Right renal pelvis (tissue), 4 donors: ENCODE measurements at regions not wholly inside any gene's neighbourhood (a gene's known extent, or its start where the extent isn't known, plus 50 kb on each side); places are given as distances from the start of the nearest gene placed in this dataset.

ENCODE experiments used
- DNase-seq, 4 donors: peaks; one replicate each; pipeline ENCODE4 v3.0.0-alpha.2; 2013; ENCODE audit warnings: low read depth in 4 of 4, low spot score in 3 of 4, missing footprints in 1 of 4

DNA sequence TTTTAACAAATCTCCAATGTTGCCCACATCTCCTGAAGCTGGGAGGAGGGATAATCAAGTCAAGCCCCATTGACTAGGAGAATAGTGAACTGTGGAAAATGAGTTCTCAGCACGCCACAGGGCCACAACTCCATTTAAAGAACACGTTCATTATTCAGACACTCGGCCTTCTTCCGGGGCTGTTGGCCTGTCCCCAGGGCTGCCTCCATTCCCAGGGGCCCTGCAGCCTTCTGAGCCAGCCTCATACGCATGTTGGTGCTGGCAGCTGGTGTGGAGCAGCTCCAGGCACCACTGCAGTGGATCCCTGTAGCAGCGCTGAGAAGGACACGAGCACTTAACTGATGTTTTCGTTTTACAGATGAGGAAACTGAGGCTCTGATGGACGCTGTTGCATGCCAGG is 87.5 kb upstream of the RCN1 start:
- no peak for DNase-seq

DNA sequence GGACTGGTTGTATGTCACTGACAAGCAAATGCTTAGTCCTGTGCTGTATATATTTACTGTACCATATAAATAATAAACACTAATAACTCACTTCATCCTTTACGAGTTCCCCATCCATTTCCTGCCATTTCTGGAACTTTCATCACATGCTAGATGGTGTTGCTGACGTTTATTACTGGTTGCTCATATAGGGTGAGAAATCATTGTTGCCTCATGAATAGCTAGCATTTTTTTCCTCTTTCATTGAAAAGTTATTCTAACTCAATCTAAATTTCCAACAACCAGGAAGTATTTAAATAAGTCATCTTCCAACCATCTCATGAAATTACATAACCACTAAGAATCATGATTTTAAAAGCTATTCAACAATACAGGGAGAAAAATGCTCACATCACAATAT is 88.6 kb upstream of the RCN1 start:
- DNase-seq = no peak

DNA sequence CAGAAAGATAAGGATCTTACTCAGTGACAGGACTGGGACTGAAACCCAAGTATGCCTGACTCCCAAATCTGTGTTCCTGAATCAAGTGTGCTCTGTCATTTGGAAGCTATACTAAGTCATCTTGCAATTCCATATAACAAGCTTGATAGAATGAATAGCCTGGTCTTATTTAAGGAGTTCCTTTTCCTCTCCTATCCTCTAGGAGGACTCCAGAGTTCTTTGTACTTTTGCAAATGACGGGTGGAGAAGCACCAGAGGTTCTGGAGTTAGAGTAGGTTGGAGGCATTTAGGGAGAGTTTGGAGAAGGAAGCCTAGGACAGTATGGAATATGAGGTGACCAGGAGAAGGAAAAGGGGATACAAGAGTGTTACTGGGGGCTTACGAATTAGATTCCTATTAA is 92.9 kb upstream of the RCN1 start:
- DNase-seq = no peak

DNA sequence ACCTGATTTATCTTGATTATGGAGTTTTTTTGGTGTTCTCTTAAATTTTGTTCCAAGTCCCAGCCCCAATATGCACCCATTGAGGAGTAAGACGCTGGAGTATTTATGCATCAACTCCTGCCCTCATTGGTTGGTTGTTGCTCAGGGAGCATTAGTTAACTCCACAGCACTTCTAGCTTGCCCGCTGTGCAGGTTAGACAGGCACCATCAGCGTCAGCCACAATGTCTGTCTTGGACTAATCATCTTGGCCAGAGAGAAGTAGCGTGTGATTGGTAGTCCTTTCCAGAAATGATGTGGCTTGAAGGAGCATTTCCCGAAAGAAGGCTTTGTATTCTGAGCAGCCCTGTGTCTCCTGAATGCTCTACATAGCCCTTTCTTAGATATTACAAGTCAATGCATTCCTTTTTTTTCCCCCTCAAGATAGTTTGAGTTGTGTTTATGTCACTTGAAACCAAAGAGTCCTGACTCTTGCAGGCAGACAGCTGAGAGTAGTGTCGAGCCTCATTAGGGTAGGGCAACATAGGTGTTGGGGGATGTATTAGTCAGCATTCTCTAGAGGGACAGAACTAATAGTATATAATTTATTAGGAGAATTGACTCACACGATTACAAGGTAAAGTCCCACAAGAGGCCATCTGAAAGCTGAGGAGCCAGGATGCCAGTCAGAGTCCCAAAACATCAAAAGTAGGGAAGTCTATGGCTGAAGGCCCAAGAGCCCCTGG is 94.6 kb upstream of the RCN1 start:
- DNase-seq = no peak

DNA sequence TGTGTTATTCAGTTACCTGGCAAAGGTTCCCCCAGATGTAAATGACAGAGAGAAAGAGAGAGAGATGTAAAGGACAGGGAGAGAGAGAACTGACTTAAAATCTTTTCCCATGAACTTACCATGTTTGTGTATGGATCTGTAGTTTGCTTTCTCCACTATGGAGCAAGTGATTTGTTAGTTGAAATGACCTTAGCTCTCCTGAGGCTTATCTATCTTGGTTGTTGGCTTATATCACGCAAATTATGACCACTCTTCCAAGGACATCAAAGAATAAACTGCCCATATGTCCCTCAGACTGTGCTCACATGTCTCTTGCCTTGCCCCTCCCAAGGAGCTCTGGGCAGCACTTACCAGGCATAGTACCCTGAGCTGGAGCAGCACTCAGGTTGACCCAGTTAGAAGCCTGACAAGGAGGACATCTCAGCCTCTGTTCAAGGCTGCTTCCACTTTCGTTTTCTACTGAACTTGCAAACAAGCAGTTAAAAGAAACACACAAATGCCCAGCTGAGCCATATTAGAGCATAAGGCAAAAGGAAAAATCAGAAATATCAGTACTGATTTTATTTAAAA is 95.3 kb upstream of the RCN1 start:
- DNase-seq = no peak

DNA sequence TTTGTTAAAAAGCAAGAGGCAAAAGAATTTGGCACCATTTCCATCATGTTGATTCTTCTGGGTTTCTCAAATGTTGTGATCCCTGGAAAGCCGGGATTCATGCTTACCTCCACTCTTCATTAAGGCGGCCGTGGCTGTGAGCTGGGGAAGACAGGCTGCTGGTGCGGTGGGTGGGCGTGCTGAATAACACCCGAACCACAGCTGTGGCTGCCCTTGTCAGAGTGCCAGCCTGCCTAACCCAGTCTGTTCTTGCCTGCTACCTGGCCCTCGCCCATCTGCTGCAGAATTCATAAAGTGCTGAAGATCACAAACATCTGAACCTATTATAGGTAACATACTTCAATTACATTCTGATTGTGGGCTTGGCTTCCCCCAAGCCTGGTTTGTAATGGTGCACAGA is 95.8 kb upstream of the RCN1 start:
- no peak for DNase-seq

DNA sequence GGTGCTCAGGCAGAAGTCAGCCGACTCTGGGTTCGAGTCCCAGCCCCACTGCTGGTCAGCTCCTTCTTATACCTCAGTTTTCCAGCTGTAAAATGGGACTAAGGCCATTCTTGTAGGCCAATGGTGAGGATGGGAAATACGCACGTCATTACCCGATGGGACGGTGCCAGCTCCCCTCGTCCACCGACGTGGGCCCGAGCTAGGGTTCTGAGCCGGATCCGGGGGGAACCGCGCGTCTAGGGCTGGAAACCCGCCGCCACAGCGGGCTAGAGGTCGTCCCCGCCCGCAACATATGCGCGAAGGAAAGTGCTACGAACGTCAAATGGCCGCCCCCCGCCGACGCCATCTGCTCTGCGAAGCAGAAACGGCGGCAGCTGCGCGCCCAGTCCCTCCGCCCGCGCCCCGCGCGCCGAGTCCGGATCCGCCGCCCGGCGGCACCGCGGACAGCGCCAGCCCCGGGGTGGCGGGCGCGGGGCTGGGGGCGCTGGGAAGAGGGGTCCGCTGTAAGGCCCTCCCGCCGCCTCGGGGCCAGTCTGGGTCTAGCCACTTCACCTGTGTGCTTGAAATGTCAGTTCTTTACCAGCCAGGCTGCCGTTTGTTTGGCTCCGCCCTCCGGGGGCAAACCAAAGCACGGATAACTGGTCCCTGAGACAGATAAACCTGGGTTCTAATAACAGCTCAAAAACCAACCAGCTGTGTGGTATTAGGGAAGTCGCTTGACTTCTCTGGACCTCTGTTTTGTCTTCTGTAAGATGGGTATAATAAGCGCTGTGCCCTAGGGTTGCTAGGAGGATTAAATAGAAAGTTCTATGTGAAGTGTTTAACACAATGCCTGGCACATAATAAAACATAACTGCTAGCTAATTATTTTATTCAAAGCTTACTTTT is 103.5 kb upstream of the RCN1 start:
- DNase-seq = no peak

DNA sequence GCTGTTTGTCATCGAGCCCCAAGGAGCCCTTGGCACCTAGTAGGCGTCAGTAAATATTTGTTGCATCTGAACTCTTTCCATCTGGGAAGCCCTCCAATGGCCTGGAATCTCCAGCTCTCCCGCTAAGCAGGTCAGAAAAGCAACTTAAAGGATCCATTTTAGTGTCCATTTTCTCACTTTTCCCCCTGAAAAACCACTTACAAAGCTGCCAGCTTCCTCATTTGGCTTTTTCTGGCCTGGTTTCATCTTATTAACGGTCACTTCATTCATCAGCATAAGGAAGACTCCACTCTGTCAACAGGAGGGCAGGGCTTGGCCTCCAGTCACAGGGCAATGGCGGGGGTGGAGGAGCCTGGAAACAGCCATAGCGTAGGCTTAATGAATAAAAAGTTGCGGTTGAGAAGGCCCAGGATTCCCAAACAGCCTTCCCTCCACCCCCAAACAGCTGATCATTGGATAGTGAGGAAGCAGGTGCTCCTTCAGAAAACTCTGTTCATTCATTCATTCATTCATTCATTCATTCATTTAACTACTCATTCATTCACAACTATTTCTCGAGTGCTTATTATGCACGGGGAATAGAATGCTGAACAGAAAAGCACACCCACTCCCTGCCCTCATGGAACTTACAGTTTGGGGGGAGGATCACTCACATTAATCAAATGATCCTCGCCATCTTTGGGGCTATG is 104.5 kb upstream of the RCN1 start:
- no peak for DNase-seq

DNA sequence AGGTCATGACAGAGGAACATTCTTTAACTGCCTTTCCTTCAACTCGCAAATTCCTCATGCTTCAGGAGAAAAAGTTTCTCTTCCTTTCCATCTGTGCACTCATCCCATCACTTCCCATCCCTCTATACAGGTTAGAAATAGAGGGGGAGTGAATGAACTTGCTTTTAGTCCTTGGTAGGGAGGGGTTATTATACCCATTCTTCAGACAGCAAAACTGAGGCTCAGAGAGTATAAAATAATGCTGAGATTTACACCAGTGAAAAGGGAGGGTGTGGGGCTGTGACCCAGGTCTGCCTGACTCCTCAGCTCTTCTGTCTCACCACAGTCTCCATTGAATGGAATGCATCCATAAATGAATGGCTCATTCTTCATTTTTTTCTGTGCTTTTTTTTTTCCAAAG is 109.4 kb upstream of the RCN1 start:
- no peak for DNase-seq

DNA sequence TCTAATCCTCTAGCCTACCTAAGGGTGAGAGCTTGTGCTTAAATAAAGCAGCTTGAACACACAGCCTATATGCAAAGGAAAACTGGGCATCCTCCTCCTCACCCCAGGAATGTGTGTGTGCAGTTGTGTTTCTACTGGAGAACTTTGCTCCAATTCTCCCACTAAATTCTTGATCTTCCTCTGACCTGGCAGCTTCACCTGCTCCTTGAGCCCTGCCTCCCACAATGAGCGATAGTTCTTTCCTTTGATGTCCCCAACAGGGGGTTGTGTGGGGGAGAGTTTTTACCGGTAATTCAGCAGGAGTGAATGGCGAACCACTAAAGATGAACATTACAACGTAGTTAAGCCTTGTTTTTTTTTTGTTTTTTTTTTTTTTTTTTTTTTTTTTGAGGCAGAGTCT is 113.5 kb upstream of the RCN1 start:
- no peak for DNase-seq

DNA sequence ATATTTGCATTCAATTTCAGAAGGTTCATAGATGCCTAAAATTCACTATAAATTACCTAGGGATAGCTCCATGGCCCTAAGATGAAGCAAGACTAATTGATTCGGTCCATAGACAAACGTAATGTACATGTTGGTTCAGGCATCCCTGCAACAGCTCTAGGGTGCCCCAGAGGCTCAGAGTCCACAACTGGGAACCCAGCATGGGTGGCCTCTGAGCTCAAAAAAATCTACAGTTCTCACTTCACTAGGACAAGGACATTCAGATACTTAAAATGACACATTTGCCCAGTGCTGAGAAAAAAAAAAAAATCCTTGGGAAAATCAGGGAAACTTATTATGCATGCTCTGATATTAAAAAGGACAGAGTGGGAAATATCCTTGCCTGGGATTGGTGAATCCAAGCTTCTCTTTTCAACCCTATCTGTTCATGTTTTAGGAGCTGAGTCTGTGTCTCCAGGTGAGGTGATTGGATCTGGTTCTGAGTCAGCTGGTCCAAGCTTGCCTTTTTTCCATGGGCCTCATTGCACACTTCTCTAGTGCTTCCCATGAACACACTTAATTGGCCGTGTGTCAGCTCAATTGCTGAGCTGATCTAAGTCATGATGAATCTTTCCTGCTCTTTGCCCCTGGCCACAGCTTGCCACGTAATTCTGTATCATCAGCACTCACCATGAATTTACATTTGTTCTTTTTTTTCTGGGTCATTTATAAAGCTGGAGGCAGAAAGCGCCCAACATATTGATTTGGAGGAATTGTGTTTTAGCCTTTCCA is 116.3 kb upstream of the RCN1 start:
- no peak for DNase-seq

DNA sequence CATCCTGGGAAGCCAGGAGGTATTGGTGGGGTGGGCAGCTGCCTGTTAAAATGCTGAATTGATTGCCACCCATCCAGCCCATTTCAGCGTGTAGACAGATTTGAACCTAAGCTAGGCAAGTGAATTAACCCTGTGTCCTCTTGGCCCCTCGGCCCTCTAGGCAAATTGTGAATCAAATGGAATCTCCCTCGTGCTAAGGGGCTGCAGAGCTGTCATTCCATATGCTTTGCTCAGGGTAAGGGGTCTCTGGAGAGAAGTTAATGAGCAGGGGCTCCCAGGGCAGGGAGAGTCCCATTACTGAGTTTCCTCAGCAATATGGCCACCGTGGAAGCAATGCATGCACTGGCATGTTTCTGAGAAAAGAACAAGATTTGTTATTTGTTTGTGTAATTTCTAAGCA is 117.7 kb upstream of the RCN1 start:
- DNase-seq = no peak

DNA sequence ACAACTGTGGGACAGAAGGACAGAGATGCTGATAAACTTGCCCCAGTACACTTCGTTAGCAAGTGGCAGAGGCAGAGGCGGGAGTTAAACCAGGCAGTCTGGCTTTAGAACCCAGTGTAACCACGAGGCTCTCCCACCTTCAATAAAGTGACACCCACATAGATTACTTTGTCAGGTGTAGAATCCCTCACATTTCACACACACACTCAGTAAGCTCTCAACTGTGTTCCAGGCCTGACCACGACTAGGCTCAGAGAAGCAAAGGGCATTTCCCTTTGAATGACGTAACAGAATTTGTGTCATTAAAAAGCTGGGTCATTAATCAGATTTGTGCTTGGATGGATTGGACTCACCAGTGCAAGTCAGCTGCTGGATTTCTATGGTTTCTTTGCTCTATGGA is 118.3 kb upstream of the RCN1 start:
- no peak for DNase-seq

DNA sequence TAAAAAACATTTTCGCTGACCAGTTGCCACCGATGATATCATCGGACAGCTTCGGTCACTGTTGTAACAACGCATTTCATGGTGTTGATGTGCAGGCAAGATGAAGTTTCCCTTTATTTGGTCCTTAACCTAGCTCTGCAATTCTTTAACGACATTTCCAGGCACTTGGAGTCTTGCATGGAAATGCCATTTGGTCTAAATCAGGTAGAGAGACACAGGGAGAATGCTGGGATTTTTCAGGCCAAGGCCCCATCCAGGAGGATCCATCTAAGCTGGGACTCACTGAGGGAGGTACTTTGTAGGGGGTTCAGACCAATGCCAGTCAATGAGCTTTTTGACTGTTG is 121.5 kb upstream of the RCN1 start:
- no peak for DNase-seq

DNA sequence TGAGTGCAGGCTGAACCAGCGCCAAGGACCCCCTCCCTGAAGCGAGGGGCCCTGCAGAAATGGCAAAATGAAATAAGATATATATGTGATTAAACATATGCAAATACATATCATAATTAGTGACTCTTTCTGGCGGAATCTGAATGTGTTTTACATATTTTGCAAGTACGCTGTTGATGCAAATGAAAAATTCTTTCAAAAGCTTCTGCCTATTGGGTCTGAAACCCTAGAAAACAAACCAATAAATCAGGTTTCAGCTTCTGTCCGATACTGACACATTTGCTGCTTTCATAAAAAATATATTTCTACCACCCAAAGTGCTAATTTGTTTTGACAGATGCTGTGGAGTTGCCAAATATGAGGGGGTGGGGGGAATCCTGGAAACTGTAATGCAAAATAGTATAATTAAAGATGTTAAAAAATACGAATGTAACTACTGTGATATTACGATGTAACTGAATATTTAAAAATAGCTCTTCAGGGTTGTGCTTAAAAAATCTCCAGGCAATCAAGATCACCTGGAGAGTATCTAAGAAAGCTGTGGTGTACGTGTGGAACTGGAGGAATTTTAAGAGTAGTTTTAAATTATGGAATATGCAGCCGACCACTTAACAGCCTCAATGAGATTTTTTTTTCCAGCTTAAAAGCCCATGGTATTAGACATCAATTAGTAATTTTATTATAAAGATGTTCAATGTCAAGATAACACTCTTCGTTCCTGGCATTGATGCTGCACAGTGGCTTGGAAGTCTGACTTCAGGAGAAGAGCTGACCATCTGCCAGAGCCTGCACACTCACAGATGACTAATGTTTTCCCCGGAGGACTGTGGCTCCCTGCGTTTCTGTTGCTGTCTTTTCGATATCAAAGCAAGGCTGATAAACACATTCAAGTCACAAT is 122.2 kb upstream of the RCN1 start:
- DNase-seq = no peak

DNA sequence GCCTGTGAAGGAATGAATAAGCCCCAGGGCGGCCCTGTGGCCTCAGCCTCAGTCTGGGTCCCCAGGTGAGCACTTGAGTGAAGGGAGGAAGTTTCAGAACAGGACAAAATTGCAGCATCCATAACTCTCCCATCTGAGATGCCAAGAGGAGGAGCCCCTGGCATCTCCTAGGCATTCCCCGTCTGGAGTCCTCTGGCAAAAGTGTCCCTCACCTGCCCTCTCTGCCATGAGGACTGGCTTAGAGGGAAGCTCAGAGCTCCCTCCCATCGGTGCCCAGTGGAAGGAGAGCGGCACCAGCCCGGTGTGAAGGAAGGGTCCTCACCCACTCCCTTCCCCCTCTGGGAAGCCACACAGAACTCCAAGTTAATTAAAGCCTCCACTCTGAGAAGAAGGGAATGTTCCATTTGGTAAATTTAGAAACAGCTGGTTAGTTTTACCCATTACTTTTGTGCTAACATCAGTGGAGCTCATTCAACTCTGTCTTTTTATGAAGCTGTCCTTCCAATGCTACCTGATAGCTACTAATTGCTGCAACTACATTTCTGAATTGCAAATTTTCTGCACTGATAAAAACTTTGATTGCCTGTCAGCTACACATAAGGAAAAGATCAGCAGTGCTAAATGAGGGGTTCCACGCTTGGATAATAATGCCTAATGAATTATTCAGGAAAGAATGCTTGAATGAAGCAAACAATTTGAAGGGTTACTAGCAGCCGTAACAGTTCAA is 123.3 kb upstream of the RCN1 start:
- DNase-seq = no peak

DNA sequence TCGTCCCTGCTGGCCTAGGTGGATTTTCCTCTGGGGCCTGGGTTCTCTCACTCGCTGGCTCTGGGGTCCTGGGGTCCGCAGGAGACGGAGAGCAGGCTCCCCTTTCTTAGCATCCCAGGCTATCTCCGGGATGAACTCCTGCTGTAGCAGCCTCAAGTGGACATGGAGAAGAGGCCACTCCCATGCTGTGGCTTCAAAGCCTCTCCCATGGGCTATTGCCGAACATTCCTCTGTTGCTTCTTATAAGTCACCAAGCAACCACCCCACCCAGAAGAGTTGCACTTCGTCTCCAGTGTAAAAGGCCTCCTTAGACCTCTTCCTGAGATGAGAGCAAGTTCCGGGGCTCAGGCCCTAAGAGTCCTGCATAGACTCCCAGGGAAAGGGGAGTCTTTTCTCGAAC is 124.0 kb upstream of the RCN1 start:
- DNase-seq = no peak

DNA sequence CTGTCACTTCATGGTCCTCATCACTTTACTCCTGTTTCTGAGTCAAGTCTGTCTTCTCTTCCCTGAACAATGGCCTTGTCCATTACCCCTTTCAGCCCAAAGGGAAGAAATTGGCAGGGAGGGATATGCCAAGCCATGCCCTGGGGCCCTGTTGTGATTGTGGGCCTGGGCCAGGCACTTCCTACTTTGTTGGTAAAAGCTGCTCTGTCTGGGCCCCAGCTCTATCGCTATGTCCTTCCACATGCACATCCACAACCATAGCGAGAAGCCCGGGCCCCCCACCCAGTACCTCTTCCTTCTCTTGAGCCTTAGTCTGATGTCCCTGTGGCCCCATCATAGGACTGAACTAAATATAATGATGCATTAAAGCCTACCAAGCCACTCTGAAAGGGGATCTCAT is 126.7 kb upstream of the RCN1 start:
- DNase-seq = no peak

DNA sequence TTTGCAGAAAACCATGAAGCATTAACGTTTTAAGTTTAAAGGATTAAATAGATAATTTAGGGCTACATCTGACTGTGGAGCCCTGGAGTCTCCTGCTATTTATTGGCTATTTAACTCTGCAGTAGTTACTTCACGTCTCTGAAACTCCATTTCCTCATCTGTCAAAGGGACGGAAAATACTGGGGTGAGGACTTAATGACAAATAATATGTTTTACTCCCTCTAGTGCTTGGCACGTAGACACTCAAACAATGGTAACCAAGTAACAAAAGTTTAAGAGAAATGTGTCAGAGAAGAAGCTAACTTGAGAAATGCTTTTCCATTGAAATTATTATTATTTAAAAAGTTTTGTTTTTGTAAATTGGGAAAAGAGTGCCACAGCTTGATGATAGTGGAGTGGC is 130.7 kb upstream of the RCN1 start:
- DNase-seq = no peak
